Cardiac fibroblast (primary cell): ENCODE measurements at regions not wholly inside any gene's neighbourhood (a gene's known extent, or its start where the extent isn't known, plus 50 kb on each side); places are given as distances from the start of the nearest gene placed in this dataset.
"Not testable (repeated sequence)": the region's sequence is repeated elsewhere in the genome, so short reads cannot be mapped to it uniquely, and the experiment has no call there.

Source experiments
- DNase-seq, 2 donors: peaks; one replicate each; pipeline versions ENCODE4 v3.0.0 to v3.0.0-alpha.2; 2010; ENCODE audit warnings: low read depth in 2 of 2
- H3K4me3 ChIP-seq, 2 donors: replicated peaks in 1 of 2; 1 replicate in 1 of 2; 2 replicates in 1 of 2; pipeline ENCODE4 v1.5.1; 2011; ENCODE audit warnings: low read depth in 2 of 2, low read length in 2 of 2, mild to moderate bottlenecking in 2 of 2, moderate library complexity in 1 of 2
- TF ChIP-seq, protein P1 (sequence below): IDR thresholded peaks from one replicate; pipeline ENCODE4 v1.5.1; 2011; ENCODE audit warnings: low read depth, mild to moderate bottlenecking, low read length, inconsistent platforms

DNA sequence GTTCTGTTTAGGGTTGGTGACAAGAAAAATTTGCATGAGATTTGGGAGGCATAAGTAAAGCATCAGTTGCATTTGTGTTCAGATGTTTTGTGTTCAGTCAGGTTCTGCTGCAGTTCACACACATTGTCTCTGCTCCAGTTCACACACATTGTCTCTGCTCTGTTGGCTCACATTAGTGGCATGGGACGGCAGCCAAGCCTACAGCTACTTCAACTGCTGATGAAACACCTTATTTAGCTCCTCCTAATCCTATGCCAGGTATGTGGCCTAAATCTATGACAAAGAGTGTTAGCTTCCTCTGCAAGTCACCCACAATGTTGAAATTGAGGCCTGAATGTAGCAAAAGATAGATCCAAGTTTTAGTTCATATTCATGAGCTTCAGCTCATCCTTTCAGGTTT lies 278.1 kb upstream of the SYNCRIP start:
- TF ChIP-seq, protein P1, sequence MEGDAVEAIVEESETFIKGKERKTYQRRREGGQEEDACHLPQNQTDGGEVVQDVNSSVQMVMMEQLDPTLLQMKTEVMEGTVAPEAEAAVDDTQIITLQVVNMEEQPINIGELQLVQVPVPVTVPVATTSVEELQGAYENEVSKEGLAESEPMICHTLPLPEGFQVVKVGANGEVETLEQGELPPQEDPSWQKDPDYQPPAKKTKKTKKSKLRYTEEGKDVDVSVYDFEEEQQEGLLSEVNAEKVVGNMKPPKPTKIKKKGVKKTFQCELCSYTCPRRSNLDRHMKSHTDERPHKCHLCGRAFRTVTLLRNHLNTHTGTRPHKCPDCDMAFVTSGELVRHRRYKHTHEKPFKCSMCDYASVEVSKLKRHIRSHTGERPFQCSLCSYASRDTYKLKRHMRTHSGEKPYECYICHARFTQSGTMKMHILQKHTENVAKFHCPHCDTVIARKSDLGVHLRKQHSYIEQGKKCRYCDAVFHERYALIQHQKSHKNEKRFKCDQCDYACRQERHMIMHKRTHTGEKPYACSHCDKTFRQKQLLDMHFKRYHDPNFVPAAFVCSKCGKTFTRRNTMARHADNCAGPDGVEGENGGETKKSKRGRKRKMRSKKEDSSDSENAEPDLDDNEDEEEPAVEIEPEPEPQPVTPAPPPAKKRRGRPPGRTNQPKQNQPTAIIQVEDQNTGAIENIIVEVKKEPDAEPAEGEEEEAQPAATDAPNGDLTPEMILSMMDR = no peak
- DNase-seq = no peak
- H3K4me3 ChIP-seq = no peak overlapping the region

GRCh38 chr6:85917522-85917921 lies 274.8 kb upstream of the SYNCRIP start:
- no peak overlapping the region for H3K4me3 ChIP-seq
- DNase-seq = no peak
- TF ChIP-seq, protein P1 = no peak

GRCh38 chr6:85913001-85913400 lies 270.3 kb upstream of the SYNCRIP start:
- TF ChIP-seq, protein P1 = no peak
- H3K4me3 ChIP-seq = no peak overlapping the region
- no peak for DNase-seq

DNA sequence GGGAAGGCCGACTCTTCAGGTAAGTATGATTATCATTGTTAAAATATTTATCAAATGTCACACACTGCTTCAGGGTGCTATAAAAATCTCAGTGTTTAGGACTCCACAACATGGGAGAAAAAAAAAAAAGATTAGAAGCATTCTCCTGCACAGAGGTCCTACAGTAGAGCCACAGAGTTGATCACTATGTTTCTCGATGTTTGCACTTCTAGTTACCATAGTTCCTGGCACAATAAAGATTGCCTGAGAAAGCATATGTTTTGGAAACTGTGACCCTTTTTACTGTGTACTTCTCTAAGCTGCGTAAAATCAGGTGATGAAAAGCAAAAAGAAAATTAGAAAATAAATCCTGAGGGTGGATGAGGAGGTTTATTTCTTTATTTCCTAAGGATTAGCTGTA lies 269.9 kb upstream of the SYNCRIP start:
- TF ChIP-seq, protein P1 = no peak
- no peak for DNase-seq

DNA sequence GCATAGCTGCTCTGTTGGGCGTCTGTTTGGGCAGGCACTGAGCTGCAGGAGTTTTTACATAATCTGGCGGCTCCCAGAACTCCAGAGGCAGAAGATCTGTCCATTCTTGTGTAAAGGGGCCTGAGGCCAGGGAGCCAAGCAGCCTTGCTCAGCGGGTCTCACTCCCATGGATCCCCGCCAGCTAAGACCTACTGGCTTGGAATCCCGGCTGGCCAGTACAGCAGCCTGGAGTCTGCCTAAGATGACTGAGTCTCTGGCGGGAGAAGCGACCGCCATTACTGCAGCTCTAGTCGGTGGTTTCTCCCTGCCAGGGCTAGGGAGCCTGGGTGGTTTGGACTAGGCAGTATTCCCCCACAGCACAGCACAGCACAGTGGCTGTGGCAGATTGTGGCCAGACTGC lies 268.4 kb upstream of the SYNCRIP start:
- DNase-seq = no peak
- H3K4me3 ChIP-seq = no peak overlapping the region
- TF ChIP-seq, protein P1 = no peak

More for the DNA sequence above, 269.9 kb upstream of the SYNCRIP start:
- no peak overlapping the region for H3K4me3 ChIP-seq

DNA sequence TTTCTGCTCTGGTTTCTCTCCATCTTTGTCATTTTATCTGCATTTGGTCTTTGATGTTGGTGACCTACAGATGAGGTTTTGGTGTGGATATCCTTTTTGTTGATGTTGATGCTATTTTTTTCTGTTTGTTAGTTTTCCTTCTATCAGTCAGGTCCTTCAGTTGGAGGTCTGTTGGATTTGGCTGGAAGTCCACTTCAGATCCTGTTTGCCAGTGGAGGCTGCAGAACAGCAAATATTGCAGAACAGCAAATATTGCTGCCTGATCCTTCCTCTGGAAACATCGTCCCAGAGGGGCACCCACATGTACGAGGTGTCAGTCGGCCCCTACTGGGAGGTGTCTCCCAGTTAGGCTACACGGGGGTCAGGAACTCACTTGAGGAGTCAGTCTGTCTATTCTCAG lies 265.4 kb upstream of the SYNCRIP start:
- not testable (repeated sequence) for H3K4me3 ChIP-seq, DNase-seq

DNA sequence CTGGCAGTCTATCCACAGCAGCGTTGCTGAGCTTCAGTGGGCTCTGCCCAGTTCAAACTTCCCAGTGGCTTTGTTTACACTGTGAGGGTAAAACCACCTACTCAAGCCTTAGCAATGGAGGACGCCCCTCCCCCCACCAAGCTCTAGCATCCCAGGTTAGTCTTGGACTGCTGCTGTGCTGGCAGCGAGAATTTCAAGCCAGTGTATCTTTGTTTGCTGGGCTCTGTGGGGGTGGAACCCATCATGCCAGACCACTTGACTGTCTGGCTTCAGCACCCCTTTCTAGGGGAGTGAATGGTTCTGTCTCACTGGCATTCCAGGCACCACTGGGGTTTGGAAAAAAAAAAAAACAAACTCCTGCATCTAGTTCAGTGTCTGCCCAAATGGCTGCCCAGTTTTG lies 249.7 kb upstream of the SYNCRIP start:
- TF ChIP-seq, protein P1 = no peak
- no peak overlapping the region for H3K4me3 ChIP-seq
- no peak for DNase-seq
